PFSK-1 (cell line): ENCODE measurements at regions not wholly inside any gene's neighbourhood (a gene's known extent, or its start where the extent isn't known, plus 50 kb on each side); places are given as distances from the start of the nearest gene placed in this dataset.

Experiments
- FOXP2 ChIP-seq: optimal IDR thresholded peaks from 2 replicates; pipeline ENCODE3; 2011; ENCODE audit warnings: borderline replicate concordance, control low read depth, inconsistent platforms; ENCODE audit not compliant: insufficient read depth; ENCODE audit errors: extremely low read length, extremely low read depth
- POLR2AphosphoS5 ChIP-seq: IDR thresholded peaks from 2 replicates; pipeline ENCODE4 v1.6.1; 2012; ENCODE audit warnings: low read depth, mild to moderate bottlenecking, control low read depth, low read length, moderate library complexity
- TAF1 ChIP-seq: IDR thresholded peaks from 2 replicates; pipeline ENCODE4 v1.6.1; 2012; ENCODE audit warnings: low read length, control low read depth, borderline replicate concordance; ENCODE audit not compliant: insufficient read depth

- TF ChIP-seq FOXP2 (no peak), POLR2AphosphoS5 (no peak), TAF1 (no peak)
These were observed 74.0 kb upstream of the BRINP3 start for GRCh38 chr1:190551638-190552037.
